ENCODE measurements at regions not wholly inside any gene's neighbourhood (a gene's known extent, or its start where the extent isn't known, plus 50 kb on each side); places are given as distances from the start of the nearest gene placed in this dataset.
"Not testable (repeated sequence)": the region's sequence is repeated elsewhere in the genome, so short reads cannot be mapped to it uniquely, and the experiment has no call there.

- Mint-ChIP-seq H3K27ac (no peak overlapping the region), H3K4me3 (ENCODE audit: low read depth) (no peak overlapping the region), H3K4me1 (ENCODE audit: low read depth) (no peaks in the 10 kb centered on the region), H3K36me3 (ENCODE audit: low read depth) (no peaks in the 10 kb centered on the region), H3K9me3 (no peaks in the 10 kb centered on the region), H3K27me3 (ENCODE audit: low read depth) (peaks cover 5% of the 10 kb centered on the region)
- intact Hi-C loops (cut with micrococcal nuclease) = no loop called here
- DNase-seq (ENCODE audit: low spot score) = no peak
Observed at GRCh38 chr16:79954921-79955705, 354.6 kb upstream of the MAF start.

- no peak for DNase-seq (ENCODE audit: low spot score)
- H3K27me3 Mint-ChIP-seq (ENCODE audit: low read depth) = peaks cover 5% of the 10 kb centered on the region
- peaks cover 2% of the 10 kb centered on the region for H3K4me1 Mint-ChIP-seq (ENCODE audit: low read depth)
- H3K9me3 Mint-ChIP-seq = no peaks in the 10 kb centered on the region
- no peak overlapping the region for H3K27ac Mint-ChIP-seq
- intact Hi-C loops (cut with micrococcal nuclease) = no loop called here
- no peaks in the 10 kb centered on the region for H3K36me3 Mint-ChIP-seq (ENCODE audit: low read depth)
- no peak overlapping the region for H3K4me3 Mint-ChIP-seq (ENCODE audit: low read depth)
Observed at GRCh38 chr16:79950932-79951719, 350.6 kb upstream of the MAF start.

DNA sequence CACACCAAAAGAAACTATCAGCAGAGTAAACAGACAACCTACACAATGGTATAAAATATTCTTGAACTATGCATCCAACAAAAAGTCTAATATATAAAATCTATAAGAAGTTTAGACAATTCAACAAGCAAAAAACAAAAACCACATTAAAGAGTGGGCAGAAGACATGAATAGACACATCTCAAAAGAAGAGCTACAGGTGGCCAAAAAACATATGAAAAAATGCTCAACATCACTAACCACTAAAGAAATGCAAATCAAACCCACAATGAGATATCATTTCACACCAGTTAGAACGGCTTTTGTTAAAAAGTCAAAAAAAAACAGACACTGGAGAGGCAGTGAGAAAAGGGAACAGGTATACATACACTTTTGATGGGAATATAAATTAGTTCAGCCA lies 348.9 kb upstream of the MAF start:
- intact Hi-C loops (cut with micrococcal nuclease) = no loop called here
- Mint-ChIP-seq H3K4me1 (ENCODE audit: low read depth) (peaks cover 2% of the 10 kb centered on the region), H3K4me3 (ENCODE audit: low read depth) (no peak overlapping the region), H3K27me3 (ENCODE audit: low read depth) (peaks cover 8% of the 10 kb centered on the region), H3K36me3 (ENCODE audit: low read depth) (no peaks in the 10 kb centered on the region), H3K27ac (no peak overlapping the region), H3K9me3 (no peaks in the 10 kb centered on the region)
- DNase-seq (ENCODE audit: low spot score) = no peak

DNA sequence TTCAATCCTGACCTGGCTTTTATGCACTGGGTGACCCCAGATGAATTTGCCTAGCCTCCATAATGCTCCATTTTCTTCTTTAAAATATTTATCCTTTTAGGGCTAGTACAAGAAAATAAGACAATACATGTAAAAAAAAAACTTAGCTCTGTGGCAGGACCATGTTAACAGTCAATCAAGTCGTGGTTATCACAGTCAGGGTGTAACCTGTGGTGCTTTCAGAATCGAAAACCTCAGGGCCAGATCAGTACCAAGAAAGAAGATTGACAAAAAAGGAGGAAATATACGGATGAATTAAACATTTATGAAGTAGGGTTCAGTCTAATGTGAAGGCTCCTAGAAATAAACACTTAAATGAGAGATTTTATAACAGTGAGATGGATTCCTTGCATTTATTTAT lies 347.2 kb upstream of the MAF start:
- Mint-ChIP-seq H3K27ac (no peak overlapping the region), H3K9me3 (no peaks in the 10 kb centered on the region), H3K27me3 (ENCODE audit: low read depth) (peaks cover 8% of the 10 kb centered on the region), H3K4me3 (ENCODE audit: low read depth) (no peak overlapping the region), H3K36me3 (ENCODE audit: low read depth) (no peaks in the 10 kb centered on the region), H3K4me1 (ENCODE audit: low read depth) (peaks cover 2% of the 10 kb centered on the region)
- no peak for DNase-seq (ENCODE audit: low spot score)
- intact Hi-C loops (cut with micrococcal nuclease) = no loop called here

DNA sequence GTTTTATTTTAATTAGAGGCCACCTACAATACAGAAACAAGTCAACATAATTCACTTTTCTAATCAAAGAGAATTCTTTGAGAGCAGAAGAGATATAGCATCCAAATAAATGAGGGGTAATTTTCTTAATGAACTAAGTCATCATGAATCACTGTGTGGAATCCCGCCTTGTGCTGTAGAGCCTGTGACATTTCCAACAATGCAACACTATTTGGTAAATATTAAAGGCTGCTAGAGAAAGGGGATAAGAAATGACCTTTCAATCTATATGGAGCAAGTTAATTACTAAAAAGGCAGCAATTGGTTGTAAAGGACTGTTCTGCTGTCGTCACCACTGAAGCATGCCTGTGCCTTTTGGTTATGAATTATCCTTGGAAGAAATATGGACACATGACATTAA lies 345.7 kb upstream of the MAF start:
- Mint-ChIP-seq H3K4me1 (ENCODE audit: low read depth) (peaks cover 2% of the 10 kb centered on the region), H3K9me3 (no peaks in the 10 kb centered on the region), H3K27ac (no peak overlapping the region), H3K27me3 (ENCODE audit: low read depth) (peaks cover 5% of the 10 kb centered on the region), H3K4me3 (ENCODE audit: low read depth) (no peak overlapping the region), H3K36me3 (ENCODE audit: low read depth) (no peaks in the 10 kb centered on the region)
- intact Hi-C loops (cut with micrococcal nuclease) = no loop called here
- no peak for DNase-seq (ENCODE audit: low spot score)

- Mint-ChIP-seq H3K36me3 (ENCODE audit: low read depth) (no peaks in the 10 kb centered on the region), H3K27me3 (ENCODE audit: low read depth) (peaks cover 5% of the 10 kb centered on the region), H3K27ac (no peak overlapping the region), H3K4me3 (ENCODE audit: low read depth) (no peak overlapping the region), H3K9me3 (no peaks in the 10 kb centered on the region), H3K4me1 (ENCODE audit: low read depth) (peaks cover 2% of the 10 kb centered on the region)
- intact Hi-C loops (cut with micrococcal nuclease) = no loop called here
- no peak for DNase-seq (ENCODE audit: low spot score)
Observed at GRCh38 chr16:79943736-79944135, 343.2 kb upstream of the MAF start.

DNA sequence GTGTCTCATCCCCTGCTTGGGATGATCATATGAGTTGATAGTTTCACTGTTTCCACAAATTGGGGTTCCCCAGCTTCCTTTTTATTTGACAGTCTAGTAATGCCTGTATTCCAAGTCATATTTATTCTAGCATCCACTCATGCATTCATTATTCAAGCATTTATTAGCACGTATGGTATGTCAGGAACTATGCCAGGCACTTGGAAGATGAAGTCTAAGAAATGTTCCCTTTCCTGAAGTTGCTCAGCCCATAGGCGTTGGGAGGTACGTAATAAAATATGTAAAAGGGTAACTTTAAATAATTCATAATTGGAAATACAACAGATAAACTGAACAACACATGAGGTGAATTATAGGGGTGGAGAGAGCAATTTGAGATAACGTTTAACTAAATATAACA lies 338.0 kb upstream of the MAF start:
- H3K36me3 Mint-ChIP-seq (ENCODE audit: low read depth) = no peaks in the 10 kb centered on the region
- DNase-seq (ENCODE audit: low spot score) = no peak
- no peak overlapping the region for H3K27ac Mint-ChIP-seq
- no peaks in the 10 kb centered on the region for H3K9me3 Mint-ChIP-seq
- H3K4me1 Mint-ChIP-seq (ENCODE audit: low read depth) = no peaks in the 10 kb centered on the region
- intact Hi-C loops (cut with micrococcal nuclease) = no loop called here
- no peak overlapping the region for H3K4me3 Mint-ChIP-seq (ENCODE audit: low read depth)
- peaks cover 3% of the 10 kb centered on the region for H3K27me3 Mint-ChIP-seq (ENCODE audit: low read depth)

DNA sequence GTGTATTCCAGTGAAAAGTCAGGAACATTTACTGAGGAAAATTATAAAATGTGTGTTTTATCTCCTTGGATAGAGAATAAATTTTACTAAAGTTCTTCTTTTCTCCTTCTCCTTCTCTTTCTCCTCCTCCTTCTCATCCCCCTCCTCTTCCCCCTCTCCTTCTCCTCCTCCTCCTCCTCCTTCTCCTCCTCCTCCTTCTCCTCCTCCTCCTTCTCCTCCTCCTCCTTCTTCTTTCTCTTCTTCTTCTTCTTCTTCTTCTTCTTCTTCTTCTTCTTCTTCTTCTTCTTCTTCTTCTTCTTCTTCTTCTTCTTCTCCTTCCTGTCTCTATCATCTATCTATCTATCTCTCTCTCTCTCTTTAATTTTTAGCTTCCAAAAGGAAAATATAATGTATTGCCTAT lies 337.1 kb upstream of the MAF start:
- H3K27ac Mint-ChIP-seq; H3K4me3 Mint-ChIP-seq (ENCODE audit: low read depth); H3K4me1 Mint-ChIP-seq (ENCODE audit: low read depth); H3K27me3 Mint-ChIP-seq (ENCODE audit: low read depth); H3K9me3 Mint-ChIP-seq; DNase-seq (ENCODE audit: low spot score); H3K36me3 Mint-ChIP-seq (ENCODE audit: low read depth); intact Hi-C loops (cut with micrococcal nuclease): not testable (repeated sequence)

DNA sequence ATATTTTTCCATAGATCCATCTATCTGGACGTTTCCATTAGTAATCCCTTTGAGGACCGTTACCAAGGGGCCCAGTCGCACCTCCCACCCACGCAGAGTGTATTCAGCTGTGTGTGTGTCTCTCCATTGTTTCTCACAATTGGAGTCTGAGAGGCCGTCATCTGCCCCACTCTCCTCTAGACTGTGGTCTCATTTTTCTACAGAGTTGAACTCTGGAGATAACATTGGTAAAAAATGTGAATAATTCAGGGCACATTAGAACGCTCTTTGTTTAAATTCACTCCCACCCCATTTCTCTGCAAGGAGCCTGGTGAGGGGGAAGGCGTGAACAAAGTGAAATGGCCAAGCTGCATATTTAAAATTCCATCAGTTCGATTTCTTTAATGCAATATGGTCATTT lies 333.1 kb upstream of the MAF start:
- no peak for DNase-seq (ENCODE audit: low spot score)
- H3K9me3 Mint-ChIP-seq = no peaks in the 10 kb centered on the region
- no peak overlapping the region for H3K27ac Mint-ChIP-seq
- intact Hi-C loops (cut with micrococcal nuclease) = no loop called here
- no peaks in the 10 kb centered on the region for H3K4me1 Mint-ChIP-seq (ENCODE audit: low read depth)
- peaks cover 3% of the 10 kb centered on the region for H3K27me3 Mint-ChIP-seq (ENCODE audit: low read depth)
- no peaks in the 10 kb centered on the region for H3K36me3 Mint-ChIP-seq (ENCODE audit: low read depth)
- H3K4me3 Mint-ChIP-seq (ENCODE audit: low read depth) = no peak overlapping the region

DNA sequence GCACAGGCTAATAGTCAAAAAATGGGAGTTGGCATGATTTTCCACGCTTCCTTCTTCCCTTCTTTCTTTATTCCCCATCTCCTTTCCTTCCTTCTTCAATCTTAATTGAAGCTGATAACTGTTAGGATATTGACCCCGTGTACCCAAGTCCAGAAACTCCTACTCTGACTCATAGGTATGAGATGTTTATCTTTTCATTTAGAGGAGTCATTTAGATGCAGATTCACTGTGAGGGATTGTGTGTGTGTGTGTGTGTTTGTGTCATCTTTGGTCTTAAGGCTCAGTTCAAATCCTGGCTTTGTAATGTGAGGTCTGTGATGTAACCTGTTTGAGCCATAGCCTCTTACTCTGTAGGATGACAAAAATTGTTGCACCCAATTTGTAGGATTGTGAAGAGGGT lies 332.0 kb upstream of the MAF start:
- Mint-ChIP-seq H3K27me3 (ENCODE audit: low read depth) (no peaks in the 10 kb centered on the region), H3K4me3 (ENCODE audit: low read depth) (no peak overlapping the region), H3K36me3 (ENCODE audit: low read depth) (no peaks in the 10 kb centered on the region), H3K9me3 (no peaks in the 10 kb centered on the region), H3K27ac (no peak overlapping the region), H3K4me1 (ENCODE audit: low read depth) (no peaks in the 10 kb centered on the region)
- DNase-seq (ENCODE audit: low spot score) = no peak
- intact Hi-C loops (cut with micrococcal nuclease) = no loop called here

GRCh38 chr16:79931721-79932120 lies 331.2 kb upstream of the MAF start:
- Mint-ChIP-seq H3K27ac (no peak overlapping the region), H3K4me1 (ENCODE audit: low read depth) (no peaks in the 10 kb centered on the region), H3K9me3 (no peaks in the 10 kb centered on the region), H3K36me3 (ENCODE audit: low read depth) (no peaks in the 10 kb centered on the region), H3K4me3 (ENCODE audit: low read depth) (no peak overlapping the region), H3K27me3 (ENCODE audit: low read depth) (no peaks in the 10 kb centered on the region)
- intact Hi-C loops (cut with micrococcal nuclease) = no loop called here
- no peak for DNase-seq (ENCODE audit: low spot score)

GRCh38 chr16:79929260-79929965 lies 328.9 kb upstream of the MAF start:
- no peak for DNase-seq (ENCODE audit: low spot score)
- intact Hi-C loops (cut with micrococcal nuclease) = no loop called here
- no peaks in the 10 kb centered on the region for H3K9me3 Mint-ChIP-seq
- H3K27me3 Mint-ChIP-seq (ENCODE audit: low read depth) = peaks cover 3% of the 10 kb centered on the region
- no peaks in the 10 kb centered on the region for H3K36me3 Mint-ChIP-seq (ENCODE audit: low read depth)
- no peaks in the 10 kb centered on the region for H3K4me1 Mint-ChIP-seq (ENCODE audit: low read depth)
- H3K4me3 Mint-ChIP-seq (ENCODE audit: low read depth) = no peak overlapping the region
- H3K27ac Mint-ChIP-seq = no peak overlapping the region

Measured in activated T-helper 2 cell treated with anti-CD3 and anti-CD28 coated beads, Interferon-gamma antibody, Interleukin-2, Interleukin-4, amounts not matched to agents 10 μg/mL and 5 μg/mL and 100 μg/mL, durations not matched to agents 14 hours and 24 hours and 36 hours (primary cell).